Mesendoderm (in vitro differentiated cells): ENCODE measurements at regions not wholly inside any gene's neighbourhood (a gene's known extent, or its start where the extent isn't known, plus 50 kb on each side); places are given as distances from the start of the nearest gene placed in this dataset.

Experiments used
- DNase-seq: peaks from one replicate; pipeline ENCODE4 v3.0.0; 2013
- H2AK5ac ChIP-seq: 2 replicates; pipeline ENCODE4 v1.6.1; 2013; ENCODE audit warnings: low read length, inconsistent platforms
- H2BK120ac ChIP-seq: 2 replicates; pipeline ENCODE4 v1.6.1; 2013; ENCODE audit warnings: low read depth, mild to moderate bottlenecking, low read length, moderate library complexity, mixed read lengths
- H2BK15ac ChIP-seq: replicated peaks from 2 replicates; pipeline ENCODE4 v1.6.1; 2013; ENCODE audit warnings: low read depth, mild to moderate bottlenecking, moderate library complexity
- H2BK5ac ChIP-seq: 2 replicates; pipeline ENCODE4 v1.6.1; 2013; ENCODE audit warnings: low read length, inconsistent platforms
- H3K18ac ChIP-seq: 2 replicates; pipeline ENCODE4 v1.6.1; 2013; ENCODE audit warnings: mild to moderate bottlenecking, low read length, mixed read lengths
- H3K23ac ChIP-seq: one replicate; pipeline ENCODE4 v1.6.1; 2013; ENCODE audit warnings: low read length
- H3K27ac ChIP-seq: 2 replicates; pipeline ENCODE4 v1.5.1; 2013; ENCODE audit warnings: low read depth, mild to moderate bottlenecking, inconsistent platforms, low read length, moderate library complexity
- H3K27me3 ChIP-seq: 2 replicates; pipeline ENCODE4 v1.6.1; 2013; ENCODE audit warnings: low read length, control low read depth, mild to moderate bottlenecking, inconsistent platforms; ENCODE audit not compliant: insufficient read depth, poor library complexity
- H3K36me3 ChIP-seq: 2 replicates; pipeline ENCODE4 v1.6.1; 2013; ENCODE audit warnings: low read length, inconsistent platforms; ENCODE audit not compliant: control insufficient read depth, insufficient read depth
- H3K4ac ChIP-seq: one replicate; pipeline ENCODE4 v1.6.1; 2013; ENCODE audit warnings: low read depth, mild to moderate bottlenecking, low read length, moderate library complexity
- H3K4me1 ChIP-seq: 2 replicates; pipeline ENCODE4 v1.6.1; 2013; ENCODE audit warnings: low read depth, low read length, inconsistent platforms; ENCODE audit not compliant: control insufficient read depth
- H3K4me2 ChIP-seq: 2 replicates; pipeline ENCODE4 v1.6.1; 2013; ENCODE audit warnings: low read length
- H3K4me3 ChIP-seq: 2 replicates; pipeline ENCODE4 v1.5.1; 2013; ENCODE audit warnings: mild to moderate bottlenecking, low read length
- H3K56ac ChIP-seq: one replicate; pipeline ENCODE4 v1.6.1; 2013; ENCODE audit warnings: low read length
- H3K79me1 ChIP-seq: 2 replicates; pipeline ENCODE4 v1.6.1; 2013; ENCODE audit warnings: low read length, inconsistent platforms
- H3K79me2 ChIP-seq: 2 replicates; pipeline ENCODE4 v1.6.1; 2013; ENCODE audit warnings: mild to moderate bottlenecking, low read length; ENCODE audit not compliant: control insufficient read depth, insufficient read depth
- H3K9ac ChIP-seq: 2 replicates; pipeline ENCODE4 v1.6.1; 2013; ENCODE audit warnings: low read length, inconsistent platforms
- H4K5ac ChIP-seq: one replicate; pipeline ENCODE4 v1.6.1; 2013; ENCODE audit warnings: low read length
- H4K8ac ChIP-seq: one replicate; pipeline ENCODE4 v1.6.1; 2013; ENCODE audit warnings: low read depth, mild to moderate bottlenecking, control low read depth, low read length, moderate library complexity
- WGBS: extraction: QIAGEN DNeasy Blood & Tissue Kit; methylation state at CpG from one replicate; pipeline ENCODE4 v1.1.7; 2013; ENCODE audit warnings: low lambda C conversion rate, missing lambda C conversion rate; ENCODE audit not compliant: insufficient coverage; ENCODE audit errors: extremely low coverage; 5-methylcytosine and 5-hydroxymethylcytosine counted together

DNA sequence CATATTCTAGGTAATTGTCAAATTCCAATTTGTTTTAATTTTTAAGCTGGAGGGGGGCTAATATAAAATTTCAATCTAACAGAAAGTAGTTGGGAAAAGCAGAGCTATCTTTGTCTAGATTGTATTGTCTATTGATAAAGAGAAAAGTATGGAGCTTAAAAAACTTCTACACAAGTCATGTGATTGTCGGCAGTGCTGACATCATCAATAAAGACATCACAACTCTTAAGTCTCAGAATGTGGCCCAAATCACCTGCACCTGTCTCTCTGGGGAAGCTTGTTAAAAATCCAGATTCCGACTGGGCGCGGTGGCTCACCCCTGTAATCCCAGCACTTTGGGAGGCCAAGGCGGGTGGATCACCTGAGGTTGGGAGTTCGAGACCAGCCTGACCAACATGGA lies 333.8 kb downstream of the RASEF start:
- Histone ChIP-seq H4K5ac (no peak overlapping the region), H2BK120ac (no peak overlapping the region), H3K79me2 (no peaks in the 10 kb centered on the region), H3K4me1 (no peaks in the 10 kb centered on the region), H3K79me1 (no peaks in the 10 kb centered on the region), H3K9ac (no peak overlapping the region), H3K4ac (no peak overlapping the region), H2AK5ac (no peak overlapping the region), H2BK5ac (no peak overlapping the region), H3K27ac (no peak overlapping the region), H4K8ac (no peak overlapping the region), H3K27me3 (no peaks in the 10 kb centered on the region), H3K4me2 (no peak overlapping the region), H3K4me3 (no peak overlapping the region), H3K56ac (no peak overlapping the region), H3K36me3 (no peaks in the 10 kb centered on the region), H3K18ac (no peak overlapping the region), H2BK15ac (no peak overlapping the region), H3K23ac (no peak overlapping the region)
- no peak for DNase-seq
- WGBS, result no CpG with 5 or more reads among the region's 6 CpGs

DNA sequence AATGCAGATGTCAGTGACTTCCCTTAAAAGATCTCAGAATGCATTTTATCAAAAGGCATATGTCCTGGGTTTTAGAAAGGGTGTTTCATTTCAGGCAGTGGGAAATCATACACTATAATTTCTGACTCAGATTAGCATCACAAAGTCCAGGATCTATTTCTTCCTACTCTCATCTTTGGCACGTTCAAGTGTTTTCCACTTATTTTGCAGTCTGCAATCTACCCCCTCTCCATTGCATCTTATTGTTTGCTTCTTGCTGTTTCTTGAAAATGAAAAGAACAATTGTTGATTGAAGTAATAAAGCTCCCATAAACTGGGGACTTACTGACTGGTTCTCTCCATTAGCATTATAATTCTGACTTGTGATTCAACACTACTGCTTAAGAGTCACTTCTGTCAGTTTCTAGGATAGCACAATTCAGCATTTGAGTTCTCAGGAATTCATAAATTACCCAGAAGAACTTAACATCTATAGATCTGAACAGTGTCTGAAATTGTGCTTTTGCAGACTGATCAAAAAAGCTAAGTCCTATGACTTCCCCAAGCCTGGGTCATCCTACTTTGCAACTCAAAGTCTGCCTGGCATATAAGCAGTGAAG lies 332.9 kb downstream of the RASEF start:
- Histone ChIP-seq H2AK5ac (no peak overlapping the region), H3K9ac (no peak overlapping the region), H2BK120ac (no peak overlapping the region), H3K36me3 (no peaks in the 10 kb centered on the region), H3K27me3 (no peaks in the 10 kb centered on the region), H3K56ac (no peak overlapping the region), H3K4ac (no peak overlapping the region), H2BK15ac (no peak overlapping the region), H4K5ac (no peak overlapping the region), H3K79me1 (no peaks in the 10 kb centered on the region), H3K23ac (no peak overlapping the region), H3K18ac (no peak overlapping the region), H3K4me2 (no peak overlapping the region), H3K27ac (no peak overlapping the region), H2BK5ac (no peak overlapping the region), H3K4me1 (no peaks in the 10 kb centered on the region), H3K4me3 (no peak overlapping the region), H4K8ac (no peak overlapping the region), H3K79me2 (no peaks in the 10 kb centered on the region)
- no peak for DNase-seq
- no CpG with 5 or more reads among the region's 1 CpG for WGBS

DNA sequence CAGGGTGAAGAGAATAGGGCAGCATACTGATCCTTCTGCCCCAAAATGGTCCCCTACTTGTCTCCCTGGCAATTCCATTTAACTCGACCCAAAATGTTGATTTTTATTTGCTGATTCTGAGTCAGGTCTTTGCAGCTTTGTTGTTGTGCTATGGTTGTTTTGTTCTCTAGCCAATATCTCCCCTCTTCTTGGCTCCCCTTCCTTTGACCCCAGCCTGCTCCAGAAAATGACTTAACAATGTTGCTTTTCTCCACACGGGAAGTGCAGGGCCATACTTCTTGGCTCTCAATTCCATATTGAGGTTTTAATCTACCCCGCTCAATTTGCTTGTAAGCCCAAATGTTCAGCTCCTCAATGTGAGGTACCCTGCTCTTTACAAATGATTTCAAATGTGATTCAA lies 330.0 kb downstream of the RASEF start:
- Histone ChIP-seq H3K36me3 (no peaks in the 10 kb centered on the region), H2AK5ac (no peak overlapping the region), H3K4ac (no peak overlapping the region), H4K8ac (no peak overlapping the region), H3K27ac (no peak overlapping the region), H3K79me2 (no peaks in the 10 kb centered on the region), H3K23ac (no peak overlapping the region), H3K4me3 (no peak overlapping the region), H4K5ac (no peak overlapping the region), H2BK5ac (no peak overlapping the region), H3K9ac (no peak overlapping the region), H3K4me1 (no peaks in the 10 kb centered on the region), H3K79me1 (no peaks in the 10 kb centered on the region), H3K27me3 (no peaks in the 10 kb centered on the region), H2BK15ac (no peak overlapping the region), H3K4me2 (no peak overlapping the region), H3K18ac (no peak overlapping the region), H3K56ac (no peak overlapping the region), H2BK120ac (no peak overlapping the region)
- WGBS, result no CpG with 5 or more reads among the region's 3 CpGs
- DNase-seq, result no peak

DNA sequence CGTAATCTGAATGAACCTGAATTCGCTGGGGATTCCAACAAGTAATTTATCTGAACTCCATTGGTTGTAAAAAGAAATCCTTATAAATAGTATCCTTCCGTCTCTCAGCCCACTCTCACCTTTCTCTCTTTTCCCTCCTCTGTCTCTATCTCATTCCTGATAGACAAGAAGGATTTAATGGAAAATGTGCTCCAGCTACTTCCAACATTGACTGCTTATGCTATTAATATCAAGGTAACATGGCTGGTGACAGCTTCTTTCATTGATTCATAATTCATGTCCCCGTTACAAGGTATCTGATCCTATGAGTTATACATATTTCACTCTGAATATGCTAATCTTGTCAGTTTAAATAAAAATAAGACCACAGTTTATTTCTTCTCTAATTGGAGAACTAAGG lies 326.8 kb downstream of the RASEF start:
- H2BK5ac ChIP-seq, result no peak overlapping the region
- no peaks in the 10 kb centered on the region for H3K79me2 ChIP-seq
- H3K27me3 ChIP-seq, result no peaks in the 10 kb centered on the region
- H3K56ac ChIP-seq, result no peak overlapping the region
- H2BK15ac ChIP-seq, result no peak overlapping the region
- no peak overlapping the region for H3K9ac ChIP-seq
- H3K4me2 ChIP-seq, result no peak overlapping the region
- no peaks in the 10 kb centered on the region for H3K36me3 ChIP-seq
- DNase-seq, result no peak
- no peak overlapping the region for H2BK120ac ChIP-seq
- H3K4ac ChIP-seq, result no peak overlapping the region
- no peaks in the 10 kb centered on the region for H3K4me1 ChIP-seq
- WGBS, result no CpG with 5 or more reads among the region's 4 CpGs
- no peak overlapping the region for H2AK5ac ChIP-seq
- no peak overlapping the region for H4K8ac ChIP-seq
- H3K79me1 ChIP-seq, result no peaks in the 10 kb centered on the region
- no peak overlapping the region for H4K5ac ChIP-seq
- no peak overlapping the region for H3K27ac ChIP-seq
- H3K23ac ChIP-seq, result no peak overlapping the region
- H3K4me3 ChIP-seq, result no peak overlapping the region
- H3K18ac ChIP-seq, result no peak overlapping the region

DNA sequence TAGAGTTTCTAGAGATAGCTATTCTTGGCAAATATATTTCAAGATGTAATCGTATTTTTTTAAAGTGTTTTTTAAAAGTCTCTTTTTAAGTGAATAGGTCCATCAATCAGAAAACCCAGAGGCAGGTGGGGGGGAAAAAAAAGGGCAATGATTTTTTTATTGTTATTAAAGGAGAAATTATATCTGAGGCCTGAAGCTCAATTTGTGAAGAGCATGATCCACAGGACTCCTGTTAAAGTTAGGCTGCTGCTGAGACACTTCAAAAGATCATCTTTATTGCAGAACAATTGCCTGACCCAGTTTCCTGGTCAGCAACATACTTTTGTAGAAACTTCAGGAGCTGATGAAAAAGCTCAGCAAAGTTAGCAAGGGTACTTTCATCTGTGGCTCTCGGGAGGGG lies 326.2 kb downstream of the RASEF start:
- no CpG with 5 or more reads among the region's 2 CpGs for WGBS
- Histone ChIP-seq H3K79me1 (no peaks in the 10 kb centered on the region), H3K4me2 (no peak overlapping the region), H2BK5ac (no peak overlapping the region), H3K4me1 (no peaks in the 10 kb centered on the region), H2BK15ac (no peak overlapping the region), H4K5ac (no peak overlapping the region), H3K79me2 (no peaks in the 10 kb centered on the region), H3K27me3 (no peaks in the 10 kb centered on the region), H3K27ac (no peak overlapping the region), H2AK5ac (no peak overlapping the region), H3K23ac (no peak overlapping the region), H2BK120ac (no peak overlapping the region), H3K36me3 (no peaks in the 10 kb centered on the region), H4K8ac (no peak overlapping the region), H3K18ac (no peak overlapping the region), H3K56ac (no peak overlapping the region), H3K4ac (no peak overlapping the region), H3K4me3 (no peak overlapping the region), H3K9ac (no peak overlapping the region)
- DNase-seq, result no peak

DNA sequence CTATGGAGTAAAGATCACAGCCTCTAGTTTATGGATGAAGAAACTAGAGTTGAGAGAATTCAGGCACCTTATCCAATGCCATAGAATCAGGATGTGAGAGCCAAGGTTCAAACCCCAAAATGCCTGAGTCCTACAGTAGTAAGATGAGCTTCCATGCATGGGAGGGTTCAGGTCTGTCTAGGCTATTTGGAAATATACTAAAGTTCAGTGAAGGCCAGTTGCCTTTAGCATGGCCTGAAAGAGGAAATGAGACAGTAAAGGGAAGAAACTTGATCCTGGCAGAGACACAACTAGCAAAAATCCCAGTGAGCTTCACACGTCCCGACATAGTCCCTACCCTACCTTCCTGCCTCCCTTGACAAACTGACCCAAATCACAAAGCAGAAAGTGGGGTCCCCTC lies 317.0 kb downstream of the RASEF start:
- no peak for DNase-seq
- H2BK5ac ChIP-seq, result no peak overlapping the region
- no peak overlapping the region for H4K5ac ChIP-seq
- no peak overlapping the region for H2BK15ac ChIP-seq
- H3K4me3 ChIP-seq, result no peak overlapping the region
- H3K23ac ChIP-seq, result no peak overlapping the region
- no peaks in the 10 kb centered on the region for H3K27me3 ChIP-seq
- H3K9ac ChIP-seq, result no peak overlapping the region
- no peak overlapping the region for H2BK120ac ChIP-seq
- H3K4ac ChIP-seq, result no peak overlapping the region
- H3K4me1 ChIP-seq, result no peaks in the 10 kb centered on the region
- H3K18ac ChIP-seq, result no peak overlapping the region
- no peak overlapping the region for H3K56ac ChIP-seq
- H3K4me2 ChIP-seq, result no peak overlapping the region
- H3K36me3 ChIP-seq, result no peaks in the 10 kb centered on the region
- H3K27ac ChIP-seq, result no peak overlapping the region
- H3K79me1 ChIP-seq, result no peaks in the 10 kb centered on the region
- WGBS, result no CpG with 5 or more reads among the region's 2 CpGs
- H2AK5ac ChIP-seq, result no peak overlapping the region
- H4K8ac ChIP-seq, result no peak overlapping the region
- H3K79me2 ChIP-seq, result no peaks in the 10 kb centered on the region
